ENCODE measurements at regions not wholly inside any gene's neighbourhood (a gene's known extent, or its start where the extent isn't known, plus 50 kb on each side); places are given as distances from the start of the nearest gene placed in this dataset.

DNA sequence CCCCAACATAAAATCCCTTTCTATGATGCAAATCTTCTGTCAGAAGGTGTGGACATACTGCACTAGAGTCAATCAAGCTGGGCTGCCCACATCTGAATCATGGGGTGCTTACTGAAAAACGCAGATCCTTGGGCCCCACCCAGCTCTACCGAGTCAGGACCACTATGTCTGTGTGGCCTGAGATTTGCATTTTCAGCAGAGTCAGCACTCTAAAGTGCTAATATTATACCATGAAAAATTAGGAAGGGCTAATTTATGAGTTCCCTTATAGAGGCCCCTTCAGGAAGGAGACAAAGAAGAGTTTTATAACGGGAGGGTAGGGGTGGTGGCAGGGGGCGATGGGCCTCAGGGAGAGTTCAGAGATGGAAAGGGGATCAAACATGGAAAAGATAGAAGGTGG, 163.3 kb upstream of the NABP1 start:
- TF ChIP-seq, protein P1, sequence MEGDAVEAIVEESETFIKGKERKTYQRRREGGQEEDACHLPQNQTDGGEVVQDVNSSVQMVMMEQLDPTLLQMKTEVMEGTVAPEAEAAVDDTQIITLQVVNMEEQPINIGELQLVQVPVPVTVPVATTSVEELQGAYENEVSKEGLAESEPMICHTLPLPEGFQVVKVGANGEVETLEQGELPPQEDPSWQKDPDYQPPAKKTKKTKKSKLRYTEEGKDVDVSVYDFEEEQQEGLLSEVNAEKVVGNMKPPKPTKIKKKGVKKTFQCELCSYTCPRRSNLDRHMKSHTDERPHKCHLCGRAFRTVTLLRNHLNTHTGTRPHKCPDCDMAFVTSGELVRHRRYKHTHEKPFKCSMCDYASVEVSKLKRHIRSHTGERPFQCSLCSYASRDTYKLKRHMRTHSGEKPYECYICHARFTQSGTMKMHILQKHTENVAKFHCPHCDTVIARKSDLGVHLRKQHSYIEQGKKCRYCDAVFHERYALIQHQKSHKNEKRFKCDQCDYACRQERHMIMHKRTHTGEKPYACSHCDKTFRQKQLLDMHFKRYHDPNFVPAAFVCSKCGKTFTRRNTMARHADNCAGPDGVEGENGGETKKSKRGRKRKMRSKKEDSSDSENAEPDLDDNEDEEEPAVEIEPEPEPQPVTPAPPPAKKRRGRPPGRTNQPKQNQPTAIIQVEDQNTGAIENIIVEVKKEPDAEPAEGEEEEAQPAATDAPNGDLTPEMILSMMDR (IDR thresholded peaks at IDR 0.05): no peak
- TF ChIP-seq POLR2AphosphoS5 (IDR thresholded peaks at IDR 0.05): no peak

Data from prostate gland (tissue), 2 donors.